SK-N-SH treated with all-trans-retinoic acid at 6 μM for 48 hours (cell line): ENCODE measurements at regions not wholly inside any gene's neighbourhood (a gene's known extent, or its start where the extent isn't known, plus 50 kb on each side); places are given as distances from the start of the nearest gene placed in this dataset.
"Not testable (repeated sequence)": the region's sequence is repeated elsewhere in the genome, so short reads cannot be mapped to it uniquely, and the experiment has no call there.

Experiments
- ATAC-seq: fragments of 200-7000 bp; cut with Tn5 transposase; 3 replicates; pipeline ENCODE4 v1.9.1; 2020; ENCODE audit warnings: mild to moderate bottlenecking, moderate library complexity
- ARNTL ChIP-seq: fragments of 450-650 bp; formaldehyde crosslinking; IDR thresholded peaks from 2 replicates; pipeline ENCODE4 v1.5.0; 2020; ENCODE audit warnings: low read depth, mild to moderate bottlenecking, moderate library complexity, borderline replicate concordance
- BACH2 ChIP-seq: fragments of 250-450 bp; sonication (Bioruptor Pico); IDR thresholded peaks from 2 replicates; pipeline ENCODE4 v1.9.0; 2021; ENCODE audit warnings: mild to moderate bottlenecking, borderline replicate concordance
- CSDC2 ChIP-seq: fragments of 250-450 bp; sonication (Bioruptor Pico); IDR thresholded peaks from 2 replicates; pipeline ENCODE4 v1.5.0; 2020; ENCODE audit warnings: mild to moderate bottlenecking, moderate library complexity
- ESRRG ChIP-seq: fragments of 250-450 bp; sonication (Bioruptor Pico); IDR thresholded peaks from 2 replicates; pipeline ENCODE4 v1.6.1; 2021; ENCODE audit warnings: mild to moderate bottlenecking
- GLIS3 ChIP-seq: fragments of 250-450 bp; sonication (Bioruptor Pico); IDR thresholded peaks from 2 replicates; pipeline ENCODE4 v1.5.0; 2020; ENCODE audit warnings: mild to moderate bottlenecking, moderate library complexity
- ISL1 ChIP-seq: fragments of 250-450 bp; sonication (Bioruptor Pico); IDR thresholded peaks from 2 replicates; pipeline ENCODE4 v2.1.2; 2022; ENCODE audit warnings: mild to moderate bottlenecking, moderate library complexity
- OSR1 ChIP-seq: fragments of 250-450 bp; sonication (Bioruptor Pico); IDR thresholded peaks from 2 replicates; pipeline ENCODE4 v1.8.0; 2022; ENCODE audit warnings: moderate library complexity, mild to moderate bottlenecking, inconsistent platforms
- PPARA ChIP-seq: fragments of 250-450 bp; sonication (Bioruptor Pico); IDR thresholded peaks from 2 replicates; pipeline ENCODE4 v1.5.0; 2020; ENCODE audit warnings: mild to moderate bottlenecking, borderline replicate concordance
- RARB ChIP-seq: fragments of 250-450 bp; sonication (Bioruptor Pico); IDR thresholded peaks from 2 replicates; pipeline ENCODE4 v1.8.0; 2021; ENCODE audit warnings: mild to moderate bottlenecking, moderate library complexity
- TCF4 ChIP-seq: fragments of 250-450 bp; sonication (Bioruptor Pico); IDR thresholded peaks from 2 replicates; pipeline ENCODE4 v1.8.0; 2021; ENCODE audit warnings: mild to moderate bottlenecking, moderate library complexity, borderline replicate concordance
- TOX ChIP-seq: fragments of 250-450 bp; sonication (Bioruptor Pico); IDR thresholded peaks from 2 replicates; pipeline ENCODE4 v1.8.0; 2021; ENCODE audit warnings: mild to moderate bottlenecking, moderate library complexity, borderline replicate concordance
- ZC3H10 ChIP-seq: fragments of 250-450 bp; sonication (Bioruptor Pico); IDR thresholded peaks from 2 replicates; pipeline ENCODE4 v1.5.1; 2021; ENCODE audit warnings: mild to moderate bottlenecking, moderate library complexity
- ZFP3 ChIP-seq: fragments of 250-450 bp; sonication (Bioruptor Pico); IDR thresholded peaks from 2 replicates; pipeline ENCODE4 v1.5.0; 2020; ENCODE audit warnings: mild to moderate bottlenecking, moderate library complexity
- ZFP30 ChIP-seq: fragments of 450-650 bp; formaldehyde crosslinking; IDR thresholded peaks from 2 replicates; pipeline ENCODE4 v1.5.0; 2022; ENCODE audit warnings: mild to moderate bottlenecking, moderate library complexity
- ZNF565 ChIP-seq: fragments of 450-650 bp; formaldehyde crosslinking; conservative IDR thresholded peaks from 2 replicates; pipeline ENCODE4 v1.5.0; 2020; ENCODE audit warnings: low read depth, mild to moderate bottlenecking, moderate library complexity
- ZNF70 ChIP-seq: fragments of 450-650 bp; formaldehyde crosslinking; IDR thresholded peaks from 2 replicates; pipeline ENCODE4 v1.5.0; 2020; ENCODE audit warnings: mild to moderate bottlenecking, moderate library complexity
- TF ChIP-seq, protein P1 (sequence below): fragments of 250-450 bp; sonication (Bioruptor Pico); IDR thresholded peaks from 2 replicates; pipeline ENCODE4 v1.5.1; 2020; ENCODE audit warnings: low read depth, mild to moderate bottlenecking, moderate library complexity
- TF ChIP-seq, protein P2 (sequence below): fragments of 250-450 bp; sonication (Bioruptor Pico); IDR thresholded peaks from 2 replicates; pipeline ENCODE4 v1.8.0; 2021; ENCODE audit warnings: low read depth, mild to moderate bottlenecking, moderate library complexity, borderline replicate concordance
- TF ChIP-seq, protein P3 (sequence below): fragments of 250-450 bp; sonication (Bioruptor Pico); IDR thresholded peaks from 2 replicates; pipeline ENCODE4 v1.5.0; 2020; ENCODE audit warnings: mild to moderate bottlenecking, moderate library complexity

DNA sequence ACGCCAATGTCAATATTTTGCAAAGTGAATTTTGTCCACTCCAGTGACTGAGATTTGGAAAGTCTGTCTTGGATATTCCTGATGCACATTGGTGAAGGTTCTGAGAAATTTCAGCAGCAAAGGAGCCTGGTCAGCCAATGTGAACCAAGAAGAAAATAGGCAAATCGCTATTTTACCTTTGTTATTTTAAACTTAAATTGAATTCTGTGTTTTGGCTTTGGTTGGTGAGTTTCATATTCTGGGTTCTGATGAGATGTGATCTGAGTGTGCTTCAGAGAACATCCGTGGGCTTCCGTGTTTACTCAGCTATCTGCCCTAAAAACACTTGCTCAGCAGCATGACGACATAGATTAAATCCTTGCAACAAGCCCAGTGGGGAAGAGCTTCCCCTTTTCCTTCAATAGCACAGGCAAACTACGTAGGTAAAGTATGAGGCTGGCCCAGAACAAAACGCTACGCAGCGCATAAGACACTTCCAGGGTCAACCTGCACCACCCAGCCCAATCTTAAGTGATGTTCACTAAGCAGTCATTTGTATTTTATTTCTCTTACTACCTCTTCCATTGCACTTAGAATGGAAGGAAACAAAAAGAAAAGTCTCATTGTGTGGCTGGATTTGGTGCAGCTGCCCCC is 176.4 kb upstream of the KAZN start:
- no peak for ATAC-seq
- TF ChIP-seq CSDC2 (CRISPR knock-in tag), result no peak

DNA sequence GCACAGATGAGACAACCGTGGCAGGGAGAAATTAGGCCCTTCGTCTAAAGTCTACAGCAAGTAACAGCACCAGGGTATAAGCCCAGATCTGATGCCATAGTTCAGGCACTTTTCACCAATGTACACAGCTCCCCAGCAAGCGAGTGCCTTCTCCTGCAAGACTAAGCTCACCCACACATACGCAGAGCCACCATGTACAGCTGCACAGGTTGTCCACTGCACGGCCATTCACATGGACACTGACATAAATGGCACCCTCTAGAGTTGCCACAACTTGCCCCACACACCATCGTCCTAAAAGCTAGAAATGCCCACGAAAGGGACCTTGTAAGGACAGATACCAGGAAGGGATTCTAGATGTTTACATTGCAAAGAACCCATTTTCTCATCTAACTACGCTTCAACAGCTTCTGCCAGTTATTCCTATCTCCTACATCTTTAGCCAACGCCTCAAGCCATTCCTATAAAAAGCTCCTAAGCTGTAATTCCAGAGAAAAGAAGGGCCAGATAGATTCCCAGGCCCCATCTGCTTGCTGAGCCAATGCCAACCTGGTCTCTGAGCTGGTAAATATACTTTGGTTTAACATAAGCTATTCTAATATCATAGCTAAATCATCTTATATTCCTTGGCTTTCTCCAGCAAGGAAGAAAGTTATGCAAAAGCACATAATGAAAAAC is 174.0 kb upstream of the KAZN start:
- no peak for TF ChIP-seq GLIS3 (CRISPR knock-in tag)
- no peak for TF ChIP-seq ISL1 (CRISPR knock-in tag)
- TF ChIP-seq ZC3H10 (CRISPR knock-in tag), result no peak
- TF ChIP-seq ZNF565 (CRISPR knock-in tag), result no peak
- no peak for TF ChIP-seq CSDC2 (CRISPR knock-in tag)
- no peak for TF ChIP-seq BACH2 (CRISPR knock-in tag)
- TF ChIP-seq TOX (CRISPR knock-in tag), result no peak
- TF ChIP-seq ZFP3 (CRISPR knock-in tag), result no peak
- no peak for TF ChIP-seq TCF4 (CRISPR knock-in tag)
- TF ChIP-seq ZNF70 (CRISPR knock-in tag), result no peak
- TF ChIP-seq, protein P1, sequence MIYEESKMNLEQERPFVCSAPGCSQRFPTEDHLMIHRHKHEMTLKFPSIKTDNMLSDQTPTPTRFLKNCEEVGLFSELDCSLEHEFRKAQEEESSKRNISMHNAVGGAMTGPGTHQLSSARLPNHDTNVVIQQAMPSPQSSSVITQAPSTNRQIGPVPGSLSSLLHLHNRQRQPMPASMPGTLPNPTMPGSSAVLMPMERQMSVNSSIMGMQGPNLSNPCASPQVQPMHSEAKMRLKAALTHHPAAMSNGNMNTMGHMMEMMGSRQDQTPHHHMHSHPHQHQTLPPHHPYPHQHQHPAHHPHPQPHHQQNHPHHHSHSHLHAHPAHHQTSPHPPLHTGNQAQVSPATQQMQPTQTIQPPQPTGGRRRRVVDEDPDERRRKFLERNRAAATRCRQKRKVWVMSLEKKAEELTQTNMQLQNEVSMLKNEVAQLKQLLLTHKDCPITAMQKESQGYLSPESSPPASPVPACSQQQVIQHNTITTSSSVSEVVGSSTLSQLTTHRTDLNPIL (CRISPR knock-in tag), result no peak
- ATAC-seq, result no peak

DNA sequence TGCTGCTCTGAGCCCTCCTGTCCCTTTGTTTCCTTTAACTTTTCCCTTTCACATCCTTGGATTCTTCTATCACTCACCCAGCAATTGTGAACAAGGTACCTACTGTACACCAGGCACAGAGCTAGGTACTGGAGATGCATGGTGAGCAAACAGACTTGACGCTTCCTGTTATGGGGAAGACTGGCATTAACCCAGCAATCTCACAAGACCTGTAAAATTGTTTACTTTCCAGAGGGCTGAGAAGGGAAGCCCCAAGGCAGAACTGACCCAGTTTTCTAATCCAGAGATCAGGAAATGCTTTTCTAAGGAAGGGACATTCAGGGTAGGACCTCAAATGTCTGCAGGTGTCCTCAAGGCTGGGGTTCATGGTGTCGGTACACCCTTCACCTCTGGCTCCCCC is 171.6 kb upstream of the KAZN start:
- ATAC-seq, result no peak

DNA sequence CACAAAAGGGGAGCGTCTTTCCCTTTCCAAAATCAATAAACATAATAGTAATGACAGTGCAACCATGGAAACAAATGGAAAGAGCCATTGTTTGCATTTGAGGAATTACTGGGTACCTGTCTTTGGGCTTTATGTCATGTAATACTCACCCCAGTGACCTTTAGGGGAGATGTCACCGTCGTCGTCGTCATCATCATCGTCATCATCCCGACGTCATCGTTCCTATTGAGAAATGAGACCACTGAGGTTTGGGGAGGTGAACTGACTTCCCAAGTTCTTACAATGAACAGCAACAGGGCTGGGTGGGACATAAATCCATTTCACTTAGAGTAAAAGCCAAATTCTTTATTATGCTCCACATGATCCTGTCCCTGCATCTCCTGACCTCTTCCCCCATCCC is 168.9 kb upstream of the KAZN start:
- TF ChIP-seq TCF4 (CRISPR knock-in tag) (no peak), ZNF70 (CRISPR knock-in tag) (no peak), GLIS3 (CRISPR knock-in tag) (no peak), OSR1 (CRISPR knock-in tag) (no peak)
- no peak for ATAC-seq

More for the DNA sequence above, 171.6 kb upstream of the KAZN start:
- TF ChIP-seq ISL1 (CRISPR knock-in tag), result no peak
- no peak for TF ChIP-seq ESRRG
- TF ChIP-seq OSR1 (CRISPR knock-in tag), result no peak
- TF ChIP-seq, protein P2, sequence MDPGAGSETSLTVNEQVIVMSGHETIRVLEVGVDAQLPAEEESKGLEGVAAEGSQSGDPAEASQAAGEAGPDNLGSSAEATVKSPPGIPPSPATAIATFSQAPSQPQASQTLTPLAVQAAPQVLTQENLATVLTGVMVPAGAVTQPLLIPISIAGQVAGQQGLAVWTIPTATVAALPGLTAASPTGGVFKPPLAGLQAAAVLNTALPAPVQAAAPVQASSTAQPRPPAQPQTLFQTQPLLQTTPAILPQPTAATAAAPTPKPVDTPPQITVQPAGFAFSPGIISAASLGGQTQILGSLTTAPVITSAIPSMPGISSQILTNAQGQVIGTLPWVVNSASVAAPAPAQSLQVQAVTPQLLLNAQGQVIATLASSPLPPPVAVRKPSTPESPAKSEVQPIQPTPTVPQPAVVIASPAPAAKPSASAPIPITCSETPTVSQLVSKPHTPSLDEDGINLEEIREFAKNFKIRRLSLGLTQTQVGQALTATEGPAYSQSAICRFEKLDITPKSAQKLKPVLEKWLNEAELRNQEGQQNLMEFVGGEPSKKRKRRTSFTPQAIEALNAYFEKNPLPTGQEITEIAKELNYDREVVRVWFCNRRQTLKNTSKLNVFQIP (CRISPR knock-in tag), result no peak
- TF ChIP-seq CSDC2 (CRISPR knock-in tag), result no peak
- no peak for TF ChIP-seq ZFP30 (CRISPR knock-in tag)
- TF ChIP-seq, protein P3, sequence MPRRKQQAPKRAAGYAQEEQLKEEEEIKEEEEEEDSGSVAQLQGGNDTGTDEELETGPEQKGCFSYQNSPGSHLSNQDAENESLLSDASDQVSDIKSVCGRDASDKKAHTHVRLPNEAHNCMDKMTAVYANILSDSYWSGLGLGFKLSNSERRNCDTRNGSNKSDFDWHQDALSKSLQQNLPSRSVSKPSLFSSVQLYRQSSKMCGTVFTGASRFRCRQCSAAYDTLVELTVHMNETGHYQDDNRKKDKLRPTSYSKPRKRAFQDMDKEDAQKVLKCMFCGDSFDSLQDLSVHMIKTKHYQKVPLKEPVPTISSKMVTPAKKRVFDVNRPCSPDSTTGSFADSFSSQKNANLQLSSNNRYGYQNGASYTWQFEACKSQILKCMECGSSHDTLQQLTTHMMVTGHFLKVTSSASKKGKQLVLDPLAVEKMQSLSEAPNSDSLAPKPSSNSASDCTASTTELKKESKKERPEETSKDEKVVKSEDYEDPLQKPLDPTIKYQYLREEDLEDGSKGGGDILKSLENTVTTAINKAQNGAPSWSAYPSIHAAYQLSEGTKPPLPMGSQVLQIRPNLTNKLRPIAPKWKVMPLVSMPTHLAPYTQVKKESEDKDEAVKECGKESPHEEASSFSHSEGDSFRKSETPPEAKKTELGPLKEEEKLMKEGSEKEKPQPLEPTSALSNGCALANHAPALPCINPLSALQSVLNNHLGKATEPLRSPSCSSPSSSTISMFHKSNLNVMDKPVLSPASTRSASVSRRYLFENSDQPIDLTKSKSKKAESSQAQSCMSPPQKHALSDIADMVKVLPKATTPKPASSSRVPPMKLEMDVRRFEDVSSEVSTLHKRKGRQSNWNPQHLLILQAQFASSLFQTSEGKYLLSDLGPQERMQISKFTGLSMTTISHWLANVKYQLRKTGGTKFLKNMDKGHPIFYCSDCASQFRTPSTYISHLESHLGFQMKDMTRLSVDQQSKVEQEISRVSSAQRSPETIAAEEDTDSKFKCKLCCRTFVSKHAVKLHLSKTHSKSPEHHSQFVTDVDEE (CRISPR knock-in tag), result no peak
- TF ChIP-seq PPARA (CRISPR knock-in tag), result no peak
- TF ChIP-seq GLIS3 (CRISPR knock-in tag), result no peak
- no peak for TF ChIP-seq ZFP3 (CRISPR knock-in tag)
- no peak for TF ChIP-seq RARB

DNA sequence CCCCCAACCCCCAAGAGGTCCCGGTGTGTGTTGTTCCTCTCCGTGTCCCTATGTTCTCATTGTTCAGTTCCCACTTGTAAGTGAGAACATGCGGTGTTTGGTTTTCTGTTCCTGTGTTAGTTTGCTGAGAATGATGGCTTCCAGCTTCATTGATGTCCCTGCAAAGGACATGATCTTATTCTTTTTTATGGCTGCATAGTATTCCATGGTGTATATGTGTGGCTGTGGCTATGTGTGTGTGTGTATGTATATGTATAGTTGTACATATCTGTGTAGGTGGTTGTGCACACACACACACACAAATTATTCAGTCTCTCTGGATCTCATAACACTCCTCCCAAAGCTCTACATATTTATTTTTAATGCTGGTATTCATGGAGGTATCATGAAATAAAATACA is 165.8 kb upstream of the KAZN start:
- ATAC-seq, result not testable (repeated sequence)

DNA sequence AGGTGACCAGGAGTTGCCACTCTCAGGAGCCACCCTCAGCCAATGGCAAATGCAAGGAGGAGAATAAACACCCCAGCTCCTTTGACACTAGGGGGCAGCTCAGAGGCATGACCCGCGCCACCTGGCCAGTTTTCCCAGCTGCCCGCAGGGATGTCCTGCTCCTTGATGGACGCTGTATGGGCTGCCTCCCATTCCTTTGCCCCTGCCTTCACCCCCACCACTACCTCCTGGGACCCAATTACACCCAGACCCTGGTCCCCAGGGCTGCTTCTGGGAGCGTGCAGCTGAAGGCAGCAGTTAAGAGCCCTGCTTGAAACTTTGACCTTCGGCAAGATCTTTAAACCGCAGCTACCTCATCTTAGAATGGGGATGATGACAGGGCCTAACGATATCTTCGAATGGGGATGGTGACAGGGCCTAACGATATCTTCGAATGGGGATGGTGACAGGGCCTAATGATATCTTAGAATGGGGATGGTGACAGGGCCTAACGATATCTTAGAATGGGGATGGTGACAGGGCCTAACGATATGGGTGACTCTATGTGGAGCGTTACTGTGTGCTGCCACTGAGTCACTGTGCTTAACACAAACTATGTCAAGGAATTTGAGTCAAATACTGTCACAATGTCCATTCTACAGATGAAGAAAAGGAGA is 163.0 kb upstream of the KAZN start:
- no peak for ATAC-seq
- TF ChIP-seq ZNF70 (CRISPR knock-in tag), result no peak
- no peak for TF ChIP-seq ESRRG
- TF ChIP-seq ARNTL (CRISPR knock-in tag), result no peak
- no peak for TF ChIP-seq ZFP3 (CRISPR knock-in tag)
